ENCODE measurements at regions not wholly inside any gene's neighbourhood (a gene's known extent, or its start where the extent isn't known, plus 50 kb on each side); places are given as distances from the start of the nearest gene placed in this dataset.

DNA sequence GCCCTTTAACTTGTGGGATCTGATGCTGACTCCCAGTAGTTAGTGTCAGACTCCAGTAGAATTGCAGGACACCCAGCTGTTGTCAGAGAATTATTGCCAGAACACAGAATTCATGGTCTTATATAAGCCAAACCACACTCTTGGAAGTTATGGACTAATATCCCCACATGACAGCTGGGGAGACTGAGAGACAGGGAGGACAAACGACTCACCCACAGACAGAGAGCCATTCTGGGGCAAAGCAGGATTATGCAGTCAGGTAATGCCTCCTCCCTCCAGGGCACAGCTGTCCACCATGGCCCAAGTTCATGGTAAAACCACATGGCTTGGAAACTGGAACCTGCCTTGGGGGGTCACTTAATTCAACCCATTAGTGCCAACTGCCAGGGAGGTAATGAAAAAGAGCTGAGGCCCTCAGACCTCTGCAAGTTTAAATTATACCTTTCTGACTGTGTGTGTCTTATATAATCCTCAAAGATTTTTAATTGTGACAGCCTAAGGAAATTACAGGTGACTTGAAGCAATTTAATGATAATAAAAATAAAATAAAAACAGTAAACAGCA lies 299.5 kb downstream of the BUD13 start:
- TF ChIP-seq, protein P1, sequence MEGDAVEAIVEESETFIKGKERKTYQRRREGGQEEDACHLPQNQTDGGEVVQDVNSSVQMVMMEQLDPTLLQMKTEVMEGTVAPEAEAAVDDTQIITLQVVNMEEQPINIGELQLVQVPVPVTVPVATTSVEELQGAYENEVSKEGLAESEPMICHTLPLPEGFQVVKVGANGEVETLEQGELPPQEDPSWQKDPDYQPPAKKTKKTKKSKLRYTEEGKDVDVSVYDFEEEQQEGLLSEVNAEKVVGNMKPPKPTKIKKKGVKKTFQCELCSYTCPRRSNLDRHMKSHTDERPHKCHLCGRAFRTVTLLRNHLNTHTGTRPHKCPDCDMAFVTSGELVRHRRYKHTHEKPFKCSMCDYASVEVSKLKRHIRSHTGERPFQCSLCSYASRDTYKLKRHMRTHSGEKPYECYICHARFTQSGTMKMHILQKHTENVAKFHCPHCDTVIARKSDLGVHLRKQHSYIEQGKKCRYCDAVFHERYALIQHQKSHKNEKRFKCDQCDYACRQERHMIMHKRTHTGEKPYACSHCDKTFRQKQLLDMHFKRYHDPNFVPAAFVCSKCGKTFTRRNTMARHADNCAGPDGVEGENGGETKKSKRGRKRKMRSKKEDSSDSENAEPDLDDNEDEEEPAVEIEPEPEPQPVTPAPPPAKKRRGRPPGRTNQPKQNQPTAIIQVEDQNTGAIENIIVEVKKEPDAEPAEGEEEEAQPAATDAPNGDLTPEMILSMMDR (IDR thresholded peaks at IDR 0.05; ENCODE audit: unreplicated experiment): no peak
- H3K27me3 Mint-ChIP-seq (ENCODE audit: low read depth): peaks cover 2% of the 10 kb centered on the region
- H3K4me3 Mint-ChIP-seq: no peak overlapping the region
- H3K27ac Mint-ChIP-seq: peak overlapping the region; percentile 57
- H3K9me3 Mint-ChIP-seq: no peaks in the 10 kb centered on the region
- H3K36me3 Mint-ChIP-seq: no peaks in the 10 kb centered on the region
- DNase-seq (ENCODE audit: low spot score in 2 of 2, unreplicated experiment in 2 of 2): no peak
- peaks cover 33% of the 10 kb centered on the region for H3K4me1 Mint-ChIP-seq

- Mint-ChIP-seq H3K36me3 (no peaks in the 10 kb centered on the region), H3K27me3 (ENCODE audit: low read depth) (peaks cover 4% of the 10 kb centered on the region), H3K4me1 (peaks cover 36% of the 10 kb centered on the region), H3K9me3 (no peaks in the 10 kb centered on the region), H3K4me3 (no peak overlapping the region), H3K27ac (peak overlapping the region; percentile 57)
- DNase-seq (ENCODE audit: low spot score in 2 of 2, unreplicated experiment in 2 of 2): no peak
- TF ChIP-seq, protein P1 (IDR thresholded peaks at IDR 0.05; ENCODE audit: unreplicated experiment): no peak
Observed at GRCh38 chr11:116472651-116473050, 300.1 kb downstream of the BUD13 start.

DNA sequence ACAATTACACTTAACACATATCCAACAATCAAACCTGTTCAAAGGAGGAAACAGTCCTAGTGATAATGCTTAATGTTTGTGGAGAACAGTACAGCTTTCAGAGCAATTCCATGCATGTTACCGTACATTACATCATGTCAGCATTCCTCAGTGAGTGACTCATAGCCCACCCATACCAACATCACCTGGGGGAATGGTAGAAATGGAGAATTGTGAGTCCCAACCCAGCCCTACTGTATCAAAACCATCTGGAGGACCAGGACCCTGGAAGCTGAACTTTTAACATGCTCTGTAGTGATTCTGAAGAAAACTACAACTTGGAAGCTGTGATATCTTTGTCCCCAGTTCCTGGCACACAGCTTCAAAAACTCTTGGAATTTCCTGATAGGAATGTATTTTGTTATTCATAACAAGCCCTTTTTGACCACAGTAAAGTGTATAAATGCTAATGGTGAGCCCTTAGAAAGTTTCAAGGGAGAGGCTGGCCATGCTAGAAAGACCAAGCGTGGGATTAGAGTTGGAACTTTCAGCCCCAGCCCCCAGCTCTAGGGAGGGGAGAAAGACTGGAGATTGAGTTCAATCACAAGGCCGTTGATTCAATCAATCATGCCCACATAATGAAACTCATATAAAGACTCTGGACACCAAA lies 301.1 kb downstream of the BUD13 start:
- no peak for DNase-seq (ENCODE audit: low spot score in 2 of 2, unreplicated experiment in 2 of 2)
- Mint-ChIP-seq H3K9me3 (no peaks in the 10 kb centered on the region), H3K4me1 (peaks cover 36% of the 10 kb centered on the region), H3K36me3 (no peaks in the 10 kb centered on the region), H3K27me3 (ENCODE audit: low read depth) (peaks cover 11% of the 10 kb centered on the region), H3K4me3 (no peak overlapping the region), H3K27ac (peak overlapping the region; percentile 76)
- TF ChIP-seq, protein P1 (IDR thresholded peaks at IDR 0.05; ENCODE audit: unreplicated experiment): no peak

- Mint-ChIP-seq H3K4me3 (no peak overlapping the region), H3K4me1 (peaks cover 38% of the 10 kb centered on the region), H3K27me3 (ENCODE audit: low read depth) (peaks cover 18% of the 10 kb centered on the region), H3K9me3 (no peaks in the 10 kb centered on the region), H3K27ac (no peak overlapping the region), H3K36me3 (no peaks in the 10 kb centered on the region)
- TF ChIP-seq, protein P1 (IDR thresholded peaks at IDR 0.05; ENCODE audit: unreplicated experiment): no peak
- no peak for DNase-seq (ENCODE audit: low spot score in 2 of 2, unreplicated experiment in 2 of 2)
Observed at GRCh38 chr11:116468699-116469098, 304.1 kb downstream of the BUD13 start.

DNA sequence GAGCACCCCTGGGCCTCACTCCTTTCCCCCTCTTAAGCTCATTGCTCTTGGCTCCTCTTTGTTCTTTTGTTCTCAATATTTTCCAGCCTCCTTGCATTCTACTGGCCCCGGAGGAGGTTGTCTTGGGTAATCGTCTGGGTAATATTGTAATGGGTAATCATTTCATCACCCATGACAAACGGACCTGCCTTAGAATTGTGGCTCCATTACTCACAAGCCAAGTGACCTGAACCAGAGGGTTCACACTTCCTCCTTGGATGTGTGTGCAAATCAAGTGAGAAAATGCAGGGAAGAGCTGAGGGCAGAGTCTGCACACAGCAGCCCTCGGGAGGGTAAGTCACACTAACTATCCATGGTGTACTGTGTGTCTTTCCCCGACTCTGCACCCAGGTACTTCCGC lies 305.0 kb downstream of the BUD13 start:
- peaks cover 25% of the 10 kb centered on the region for H3K27me3 Mint-ChIP-seq (ENCODE audit: low read depth)
- H3K27ac Mint-ChIP-seq: no peak overlapping the region
- TF ChIP-seq, protein P1 (IDR thresholded peaks at IDR 0.05; ENCODE audit: unreplicated experiment): no peak
- no peaks in the 10 kb centered on the region for H3K36me3 Mint-ChIP-seq
- no peaks in the 10 kb centered on the region for H3K9me3 Mint-ChIP-seq
- DNase-seq (ENCODE audit: low spot score in 2 of 2, unreplicated experiment in 2 of 2): no peak
- H3K4me3 Mint-ChIP-seq: no peak overlapping the region
- peaks cover 34% of the 10 kb centered on the region for H3K4me1 Mint-ChIP-seq

All from mesothelial cell of epicardium (in vitro differentiated cells).